ENCODE measurements at regions not wholly inside any gene's neighbourhood (a gene's known extent, or its start where the extent isn't known, plus 50 kb on each side); places are given as distances from the start of the nearest gene placed in this dataset.
"Not testable (repeated sequence)": the region's sequence is repeated elsewhere in the genome, so short reads cannot be mapped to it uniquely, and the experiment has no call there.

- intact Hi-C loops (cut with micrococcal nuclease): no loop called here
- H3K27ac ChIP-seq (replicated peaks): peak overlapping the region; percentile 7
These were observed 897.4 kb upstream of the CITED2 start for GRCh38 chr6:140271759-140272377.

GRCh38 chr6:140269591-140270165 is 895.2 kb upstream of the CITED2 start:
- no peak for TF ChIP-seq CTCF (IDR thresholded peaks at IDR 0.05; ENCODE audit: borderline replicate concordance)
- no peaks in the 10 kb centered on the region for H3K27me3 ChIP-seq (ENCODE audit: low read depth)
- H3K4me3 ChIP-seq: no peak overlapping the region
- H3K36me3 ChIP-seq: peaks cover 4% of the 10 kb centered on the region
- intact Hi-C loops (cut with micrococcal nuclease): no loop called here
- peaks cover 12% of the 10 kb centered on the region for H3K4me1 ChIP-seq
- peaks cover 15% of the 10 kb centered on the region for H3K9me3 ChIP-seq (replicated peaks)
- DNase-seq: no peak
- no peak overlapping the region for H3K27ac ChIP-seq (replicated peaks)

More at GRCh38 chr6:140271759-140272377, 897.4 kb upstream of the CITED2 start:
- TF ChIP-seq CTCF (IDR thresholded peaks at IDR 0.05; ENCODE audit: borderline replicate concordance): no peak
- no peak overlapping the region for H3K4me3 ChIP-seq
- peaks cover 15% of the 10 kb centered on the region for H3K9me3 ChIP-seq (replicated peaks)
- DNase-seq: no peak
- H3K36me3 ChIP-seq: peaks cover 4% of the 10 kb centered on the region
- H3K27me3 ChIP-seq (ENCODE audit: low read depth): no peaks in the 10 kb centered on the region
- H3K4me1 ChIP-seq: peaks cover 12% of the 10 kb centered on the region

- DNase-seq: no peak
- intact Hi-C loops (cut with micrococcal nuclease): no loop called here
- H3K9me3 ChIP-seq (replicated peaks): peaks cover 15% of the 10 kb centered on the region
- no peak overlapping the region for H3K27ac ChIP-seq (replicated peaks)
- peaks cover 4% of the 10 kb centered on the region for H3K36me3 ChIP-seq
- H3K4me3 ChIP-seq: no peak overlapping the region
- no peaks in the 10 kb centered on the region for H3K27me3 ChIP-seq (ENCODE audit: low read depth)
- no peak for TF ChIP-seq CTCF (IDR thresholded peaks at IDR 0.05; ENCODE audit: borderline replicate concordance)
- H3K4me1 ChIP-seq: no peaks in the 10 kb centered on the region
These were observed 890.0 kb upstream of the CITED2 start for GRCh38 chr6:140264431-140264830.

- H3K9me3 ChIP-seq (replicated peaks); H3K4me3 ChIP-seq; intact Hi-C loops (cut with micrococcal nuclease); H3K27ac ChIP-seq (replicated peaks); DNase-seq; H3K4me1 ChIP-seq; H3K36me3 ChIP-seq; H3K27me3 ChIP-seq (ENCODE audit: low read depth): not testable (repeated sequence)
These were observed 883.9 kb upstream of the CITED2 start for GRCh38 chr6:140258302-140258701.

- no peak for TF ChIP-seq CTCF (IDR thresholded peaks at IDR 0.05; ENCODE audit: borderline replicate concordance)
- Histone ChIP-seq H3K4me1 (no peaks in the 10 kb centered on the region), H3K36me3 (no peaks in the 10 kb centered on the region), H3K27ac (replicated peaks) (no peak overlapping the region), H3K27me3 (ENCODE audit: low read depth) (no peaks in the 10 kb centered on the region), H3K9me3 (replicated peaks) (no peaks in the 10 kb centered on the region), H3K4me3 (no peak overlapping the region)
- no peak for DNase-seq
- intact Hi-C loops (cut with micrococcal nuclease): no loop called here
These were observed 881.8 kb upstream of the CITED2 start for GRCh38 chr6:140256248-140256647.

GRCh38 chr6:140253096-140253495 is 878.6 kb upstream of the CITED2 start:
- no peaks in the 10 kb centered on the region for H3K27me3 ChIP-seq (ENCODE audit: low read depth)
- H3K36me3 ChIP-seq: no peaks in the 10 kb centered on the region
- H3K9me3 ChIP-seq (replicated peaks): no peaks in the 10 kb centered on the region
- no peak for DNase-seq
- no peak overlapping the region for H3K27ac ChIP-seq (replicated peaks)
- no peak overlapping the region for H3K4me3 ChIP-seq
- H3K4me1 ChIP-seq: no peaks in the 10 kb centered on the region
- TF ChIP-seq CTCF (IDR thresholded peaks at IDR 0.05; ENCODE audit: borderline replicate concordance): no peak
- intact Hi-C loops (cut with micrococcal nuclease): no loop called here
